B cell (primary cell): ENCODE measurements at regions not wholly inside any gene's neighbourhood (a gene's known extent, or its start where the extent isn't known, plus 50 kb on each side); places are given as distances from the start of the nearest gene placed in this dataset.

Experiments used
- CTCF ChIP-seq: fragments of 200-600 bp; IDR thresholded peaks from one replicate; pipeline ENCODE4 v1.8.0; 2022; ENCODE audit warnings: antibody characterized with exemption, mild to moderate bottlenecking
- EZH2 ChIP-seq: IDR thresholded peaks from 2 replicates; pipeline ENCODE4 v1.6.1; 2012; ENCODE audit warnings: borderline replicate concordance, low read depth, mild to moderate bottlenecking, moderate library complexity, low read length; ENCODE audit not compliant: insufficient read depth, poor library complexity, severe bottlenecking

DNA sequence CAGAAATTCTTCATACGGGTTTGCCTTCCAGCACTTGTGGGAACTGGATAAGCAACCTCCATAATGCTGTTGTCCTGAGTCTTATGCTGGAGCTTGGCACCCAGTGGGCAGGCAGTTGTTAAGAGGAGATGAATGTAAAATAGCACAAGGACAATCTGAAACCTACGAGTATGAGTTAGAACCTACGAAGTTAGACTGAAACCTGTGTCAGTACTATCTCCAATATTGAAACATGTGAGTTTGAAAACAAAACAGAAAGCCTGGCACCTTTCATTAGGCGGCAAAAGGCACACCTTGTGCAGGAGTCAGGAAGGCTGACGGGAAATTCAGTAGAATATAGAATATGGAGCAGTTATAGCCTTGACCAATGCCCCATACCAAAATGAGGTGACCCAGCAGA is 489.7 kb upstream of the RGS18 start:
- TF ChIP-seq CTCF = no peak
- TF ChIP-seq EZH2 = no peak
